OCI-LY1 (cell line): ENCODE measurements at regions not wholly inside any gene's neighbourhood (a gene's known extent, or its start where the extent isn't known, plus 50 kb on each side); places are given as distances from the start of the nearest gene placed in this dataset.
A peak's percentile ranks its signal among the peaks of the same experiment; 100 is the strongest.

Experiments used
- H2AFZ ChIP-seq: fragments of 200-600 bp; sonication (generic), shearing (Covaris generic); 2 replicates; pipeline ENCODE4 v1.6.0; 2014; ENCODE audit warnings: antibody characterized with exemption, mild to moderate bottlenecking, low read length
- H3F3A ChIP-seq: fragments of 200-600 bp; sonication (generic), shearing (Covaris generic); 2 replicates; pipeline ENCODE4 v1.6.0; 2014; ENCODE audit warnings: mild to moderate bottlenecking, antibody characterized with exemption, low read length, moderate library complexity; ENCODE audit not compliant: insufficient read depth
- H3K27ac ChIP-seq: fragments of 200-600 bp; sonication (generic); 2 replicates; pipeline ENCODE4 v1.5.1; 2014; ENCODE audit warnings: low read length, mixed run types, mild to moderate bottlenecking, low read depth; ENCODE audit not compliant: poor library complexity, severe bottlenecking
- H3K27me3 ChIP-seq: fragments of 200-600 bp; sonication (generic); 2 replicates; pipeline ENCODE4 v1.6.0; 2014; ENCODE audit warnings: antibody characterized with exemption, mild to moderate bottlenecking, low read length, moderate library complexity; ENCODE audit not compliant: insufficient read depth
- H3K36me3 ChIP-seq: fragments of 200-600 bp; sonication (generic); 2 replicates; pipeline ENCODE4 v1.6.1; 2014; ENCODE audit warnings: mild to moderate bottlenecking, antibody characterized with exemption, low read length, moderate library complexity, mixed read lengths; ENCODE audit not compliant: insufficient read depth
- H3K4me1 ChIP-seq: fragments of 200-600 bp; sonication (generic); 2 replicates; pipeline ENCODE4 v1.5.1; 2014; ENCODE audit warnings: mild to moderate bottlenecking, low read length, moderate library complexity; ENCODE audit not compliant: insufficient read depth, severe bottlenecking
- H3K4me2 ChIP-seq: fragments of 200-600 bp; sonication (generic), shearing (Covaris generic); 2 replicates; pipeline ENCODE4 v1.6.1; 2014; ENCODE audit warnings: low read length
- H3K4me3 ChIP-seq: fragments of 200-600 bp; sonication (generic); 2 replicates; pipeline ENCODE4 v1.5.1; 2014; ENCODE audit warnings: low read length, low read depth, mild to moderate bottlenecking, mixed read lengths; ENCODE audit not compliant: poor library complexity, severe bottlenecking
- H3K79me2 ChIP-seq: fragments of 200-600 bp; shearing (Covaris generic); 2 replicates; pipeline ENCODE4 v1.6.1; 2016; ENCODE audit warnings: mixed run types, low read length, mixed read lengths; ENCODE audit not compliant: insufficient read depth
- H3K9ac ChIP-seq: fragments of 200-600 bp; sonication (generic), shearing (Covaris generic); 2 replicates; pipeline ENCODE4 v1.6.1; 2014; ENCODE audit warnings: mild to moderate bottlenecking, low read length, mixed read lengths
- H3K9me2 ChIP-seq: fragments of 200-600 bp; sonication (generic), shearing (Covaris generic); 2 replicates; pipeline ENCODE4 v1.6.1; 2014; ENCODE audit warnings: low read depth, mild to moderate bottlenecking, low read length, mixed read lengths
- H3K9me3 ChIP-seq: fragments of 200-600 bp; shearing (Covaris generic); 2 replicates; pipeline ENCODE4 v1.6.1; 2014; ENCODE audit warnings: low read length, mixed read lengths
- H4K20me1 ChIP-seq: fragments of 200-600 bp; sonication (generic), shearing (Covaris generic); 2 replicates; pipeline ENCODE4 v1.6.0; 2016; ENCODE audit warnings: mild to moderate bottlenecking, low read length; ENCODE audit not compliant: insufficient read depth
- EZH2 ChIP-seq: fragments of 200-600 bp; sonication (generic), shearing (Covaris generic); IDR thresholded peaks from 2 replicates; pipeline ENCODE4 v1.8.0; 2017; ENCODE audit warnings: borderline replicate concordance, mixed run types, mild to moderate bottlenecking, antibody characterized with exemption, low read length, moderate library complexity, mixed read lengths
- TF ChIP-seq, protein P1 (sequence below): fragments of 200-600 bp; sonication (generic), shearing (Covaris generic); IDR thresholded peaks from 2 replicates; pipeline ENCODE4 v1.5.1; 2017; ENCODE audit warnings: mild to moderate bottlenecking, antibody characterized with exemption, low read length, moderate library complexity, mixed read lengths

DNA sequence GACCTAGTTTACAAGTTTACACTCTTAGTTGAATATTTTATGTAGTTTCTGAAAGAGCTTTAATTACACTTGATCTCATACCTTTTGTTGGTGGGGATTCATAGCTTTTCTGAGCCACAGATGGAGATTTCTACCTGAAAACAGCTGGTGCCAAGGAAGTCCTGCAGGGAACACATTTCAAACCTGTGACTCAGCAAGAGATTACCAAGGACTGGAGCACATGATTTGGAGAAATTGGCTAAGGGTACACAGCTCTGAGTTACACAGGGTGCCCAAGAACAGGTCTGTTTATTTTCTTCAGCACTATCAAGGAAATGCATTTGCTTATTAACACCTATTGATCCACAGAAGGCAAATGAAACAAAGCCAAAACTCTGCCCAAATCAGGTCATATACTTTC is 691.5 kb downstream of the KCTD8 start:
- H3K79me2 ChIP-seq = no peaks in the 10 kb centered on the region
- H3K36me3 ChIP-seq = no peaks in the 10 kb centered on the region
- no peaks in the 10 kb centered on the region for H3K4me1 ChIP-seq
- H3F3A ChIP-seq = no peaks in the 10 kb centered on the region
- no peaks in the 10 kb centered on the region for H4K20me1 ChIP-seq
- no peaks in the 10 kb centered on the region for H3K27me3 ChIP-seq
- H3K9me2 ChIP-seq = no peaks in the 10 kb centered on the region
- H3K4me3 ChIP-seq = no peak overlapping the region
- H3K27ac ChIP-seq = peak overlapping the region; percentile 36
- TF ChIP-seq EZH2 = no peak
- TF ChIP-seq, protein P1, sequence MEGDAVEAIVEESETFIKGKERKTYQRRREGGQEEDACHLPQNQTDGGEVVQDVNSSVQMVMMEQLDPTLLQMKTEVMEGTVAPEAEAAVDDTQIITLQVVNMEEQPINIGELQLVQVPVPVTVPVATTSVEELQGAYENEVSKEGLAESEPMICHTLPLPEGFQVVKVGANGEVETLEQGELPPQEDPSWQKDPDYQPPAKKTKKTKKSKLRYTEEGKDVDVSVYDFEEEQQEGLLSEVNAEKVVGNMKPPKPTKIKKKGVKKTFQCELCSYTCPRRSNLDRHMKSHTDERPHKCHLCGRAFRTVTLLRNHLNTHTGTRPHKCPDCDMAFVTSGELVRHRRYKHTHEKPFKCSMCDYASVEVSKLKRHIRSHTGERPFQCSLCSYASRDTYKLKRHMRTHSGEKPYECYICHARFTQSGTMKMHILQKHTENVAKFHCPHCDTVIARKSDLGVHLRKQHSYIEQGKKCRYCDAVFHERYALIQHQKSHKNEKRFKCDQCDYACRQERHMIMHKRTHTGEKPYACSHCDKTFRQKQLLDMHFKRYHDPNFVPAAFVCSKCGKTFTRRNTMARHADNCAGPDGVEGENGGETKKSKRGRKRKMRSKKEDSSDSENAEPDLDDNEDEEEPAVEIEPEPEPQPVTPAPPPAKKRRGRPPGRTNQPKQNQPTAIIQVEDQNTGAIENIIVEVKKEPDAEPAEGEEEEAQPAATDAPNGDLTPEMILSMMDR = no peak
- H3K4me2 ChIP-seq = no peak overlapping the region
- no peak overlapping the region for H3K9ac ChIP-seq
- H2AFZ ChIP-seq = no peak overlapping the region
- no peaks in the 10 kb centered on the region for H3K9me3 ChIP-seq

DNA sequence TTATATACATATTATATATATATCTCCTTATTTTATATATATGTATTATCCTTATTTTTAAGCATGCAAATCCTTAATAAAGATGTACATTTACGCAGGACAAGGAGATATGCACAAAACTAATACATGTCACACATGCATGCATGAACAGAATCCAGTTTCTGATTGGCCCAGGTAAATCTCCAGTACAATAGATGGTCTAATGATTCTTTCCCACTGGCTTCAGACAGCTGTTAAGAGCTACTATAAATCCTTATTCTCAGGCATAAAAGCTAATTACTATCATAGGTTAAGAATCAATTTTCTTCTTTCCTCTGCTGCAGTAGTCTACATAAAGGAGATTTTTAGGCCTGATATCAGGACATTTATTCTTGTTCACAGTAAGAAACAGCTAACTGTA is 689.8 kb downstream of the KCTD8 start:
- Histone ChIP-seq H3K4me2 (no peak overlapping the region), H3K27me3 (no peaks in the 10 kb centered on the region), H3K9me2 (no peaks in the 10 kb centered on the region), H3F3A (no peaks in the 10 kb centered on the region), H3K79me2 (no peaks in the 10 kb centered on the region), H3K9me3 (no peaks in the 10 kb centered on the region), H3K27ac (no peak overlapping the region), H3K36me3 (no peaks in the 10 kb centered on the region), H3K4me1 (peaks cover 14% of the 10 kb centered on the region), H2AFZ (no peak overlapping the region), H3K4me3 (no peak overlapping the region), H3K9ac (no peak overlapping the region), H4K20me1 (no peaks in the 10 kb centered on the region)
- TF ChIP-seq EZH2 = no peak
- TF ChIP-seq, protein P1 = no peak

DNA sequence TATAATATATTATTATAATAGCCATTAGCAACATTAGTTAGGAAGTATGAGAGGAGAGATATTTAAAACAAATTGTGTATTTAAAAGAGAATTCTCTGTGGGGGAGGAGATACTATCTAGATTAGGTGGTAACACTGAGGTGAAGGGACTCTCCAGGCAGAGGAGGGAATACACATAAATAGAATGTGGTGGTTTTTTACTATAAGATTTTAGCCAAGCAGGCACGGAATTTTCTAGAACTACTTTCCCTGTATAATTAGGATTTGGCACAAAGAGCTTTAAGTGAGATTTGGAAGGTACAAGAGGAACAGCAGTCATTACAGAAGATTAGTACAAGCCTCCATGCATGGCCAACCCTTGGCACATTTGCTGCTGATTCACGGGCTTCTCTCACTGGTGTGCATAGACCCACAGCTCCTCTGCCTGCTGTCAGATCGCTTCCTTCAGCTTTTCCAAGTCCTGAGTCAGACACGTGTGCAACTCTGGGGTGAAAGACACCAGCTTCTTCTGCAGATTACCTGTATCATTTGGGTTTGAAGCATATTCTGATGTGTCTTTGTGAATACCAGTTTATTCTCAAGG is 685.5 kb downstream of the KCTD8 start:
- peak overlapping the region; percentile 21 for H3K9ac ChIP-seq
- H3K4me1 ChIP-seq = peaks cover 37% of the 10 kb centered on the region
- H3F3A ChIP-seq = no peaks in the 10 kb centered on the region
- peak overlapping the region; percentile 47 for H3K4me3 ChIP-seq
- H3K4me2 ChIP-seq = peak overlapping the region; percentile 38
- peak overlapping the region; percentile 24 for H3K27ac ChIP-seq
- H3K9me3 ChIP-seq = no peaks in the 10 kb centered on the region
- no peaks in the 10 kb centered on the region for H4K20me1 ChIP-seq
- no peaks in the 10 kb centered on the region for H3K9me2 ChIP-seq
- H3K79me2 ChIP-seq = no peaks in the 10 kb centered on the region
- TF ChIP-seq EZH2 = no peak
- TF ChIP-seq, protein P1 = no peak
- H3K27me3 ChIP-seq = no peaks in the 10 kb centered on the region
- peak overlapping the region; percentile 4 for H2AFZ ChIP-seq
- no peaks in the 10 kb centered on the region for H3K36me3 ChIP-seq
